Astrocyte of the spinal cord (primary cell): ENCODE measurements at regions not wholly inside any gene's neighbourhood (a gene's known extent, or its start where the extent isn't known, plus 50 kb on each side); places are given as distances from the start of the nearest gene placed in this dataset.

Experiments used
- DNase-seq: peaks from one replicate; pipeline ENCODE4 v3.0.0; 2011; ENCODE audit warnings: low read depth, low spot score
- H3K4me3 ChIP-seq: 2 replicates; pipeline ENCODE4 v1.5.1; 2011; ENCODE audit warnings: low read depth, mild to moderate bottlenecking, low read length, moderate library complexity
- in situ Hi-C: cut with HindIII; loops from 2 replicates; pipeline ENCODE4 v1.10.0; 2017; ENCODE audit warnings: low sequenced_read_pairs
- TF ChIP-seq, protein P1 (sequence below): IDR thresholded peaks from 2 replicates; pipeline ENCODE4 v1.5.1; 2012; ENCODE audit warnings: low read depth, mild to moderate bottlenecking, low read length, inconsistent platforms

DNA sequence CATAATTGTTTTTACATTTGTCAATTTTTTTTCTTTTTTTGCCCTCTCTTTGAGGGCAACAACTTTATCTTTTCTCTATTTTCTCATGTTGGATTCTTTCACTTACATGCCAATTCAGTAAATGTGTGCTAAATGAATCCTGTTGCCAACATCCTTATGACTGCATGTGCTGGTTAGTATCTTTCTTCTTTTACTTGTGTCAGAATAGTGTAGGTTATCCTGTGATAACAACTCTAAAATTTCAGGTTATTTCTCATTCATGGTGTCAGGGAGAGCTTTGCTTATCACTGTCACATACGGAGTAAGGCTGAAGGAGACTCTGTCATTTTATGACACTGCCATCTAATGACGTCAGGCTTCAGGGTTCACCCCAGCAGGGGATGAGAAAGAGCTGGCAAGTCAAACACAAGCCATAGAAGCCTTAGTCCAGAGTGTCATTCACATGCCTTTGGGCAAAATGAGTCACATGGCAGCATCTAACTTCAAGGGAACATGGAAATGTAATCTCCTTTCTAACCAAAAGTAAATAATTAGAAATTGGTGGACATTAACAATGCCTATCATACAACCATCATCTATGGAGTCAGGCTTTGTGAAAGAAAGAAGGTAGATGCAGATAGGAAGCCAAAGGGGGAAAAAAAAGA lies 242.5 kb upstream of the ATP2B1 start:
- TF ChIP-seq, protein P1, sequence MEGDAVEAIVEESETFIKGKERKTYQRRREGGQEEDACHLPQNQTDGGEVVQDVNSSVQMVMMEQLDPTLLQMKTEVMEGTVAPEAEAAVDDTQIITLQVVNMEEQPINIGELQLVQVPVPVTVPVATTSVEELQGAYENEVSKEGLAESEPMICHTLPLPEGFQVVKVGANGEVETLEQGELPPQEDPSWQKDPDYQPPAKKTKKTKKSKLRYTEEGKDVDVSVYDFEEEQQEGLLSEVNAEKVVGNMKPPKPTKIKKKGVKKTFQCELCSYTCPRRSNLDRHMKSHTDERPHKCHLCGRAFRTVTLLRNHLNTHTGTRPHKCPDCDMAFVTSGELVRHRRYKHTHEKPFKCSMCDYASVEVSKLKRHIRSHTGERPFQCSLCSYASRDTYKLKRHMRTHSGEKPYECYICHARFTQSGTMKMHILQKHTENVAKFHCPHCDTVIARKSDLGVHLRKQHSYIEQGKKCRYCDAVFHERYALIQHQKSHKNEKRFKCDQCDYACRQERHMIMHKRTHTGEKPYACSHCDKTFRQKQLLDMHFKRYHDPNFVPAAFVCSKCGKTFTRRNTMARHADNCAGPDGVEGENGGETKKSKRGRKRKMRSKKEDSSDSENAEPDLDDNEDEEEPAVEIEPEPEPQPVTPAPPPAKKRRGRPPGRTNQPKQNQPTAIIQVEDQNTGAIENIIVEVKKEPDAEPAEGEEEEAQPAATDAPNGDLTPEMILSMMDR = no peak
- DNase-seq = peak; percentile 60
- H3K4me3 ChIP-seq = no peak overlapping the region
- in situ Hi-C loops = no loop called here

DNA sequence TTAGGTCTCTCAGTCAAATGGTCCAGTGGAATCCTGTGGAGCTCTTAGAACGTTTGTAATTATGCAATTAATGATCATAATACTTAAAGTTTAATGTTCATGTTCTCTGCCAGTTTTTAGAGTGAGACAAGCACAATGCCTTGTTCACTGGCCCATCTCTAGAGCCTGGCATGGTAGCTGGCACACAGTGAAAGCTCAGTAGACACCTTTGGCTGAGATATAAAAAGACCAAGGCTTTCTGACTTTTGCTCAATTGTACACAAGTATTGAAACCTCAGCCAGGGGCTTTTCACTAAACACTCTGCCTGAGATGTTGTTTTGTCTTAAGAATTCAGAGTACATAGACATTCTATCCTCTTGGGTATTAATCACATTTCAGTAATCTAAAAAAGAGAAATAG lies 241.8 kb upstream of the ATP2B1 start:
- H3K4me3 ChIP-seq = no peak overlapping the region
- DNase-seq = no peak
- in situ Hi-C loops = no loop called here
- TF ChIP-seq, protein P1 = no peak

DNA sequence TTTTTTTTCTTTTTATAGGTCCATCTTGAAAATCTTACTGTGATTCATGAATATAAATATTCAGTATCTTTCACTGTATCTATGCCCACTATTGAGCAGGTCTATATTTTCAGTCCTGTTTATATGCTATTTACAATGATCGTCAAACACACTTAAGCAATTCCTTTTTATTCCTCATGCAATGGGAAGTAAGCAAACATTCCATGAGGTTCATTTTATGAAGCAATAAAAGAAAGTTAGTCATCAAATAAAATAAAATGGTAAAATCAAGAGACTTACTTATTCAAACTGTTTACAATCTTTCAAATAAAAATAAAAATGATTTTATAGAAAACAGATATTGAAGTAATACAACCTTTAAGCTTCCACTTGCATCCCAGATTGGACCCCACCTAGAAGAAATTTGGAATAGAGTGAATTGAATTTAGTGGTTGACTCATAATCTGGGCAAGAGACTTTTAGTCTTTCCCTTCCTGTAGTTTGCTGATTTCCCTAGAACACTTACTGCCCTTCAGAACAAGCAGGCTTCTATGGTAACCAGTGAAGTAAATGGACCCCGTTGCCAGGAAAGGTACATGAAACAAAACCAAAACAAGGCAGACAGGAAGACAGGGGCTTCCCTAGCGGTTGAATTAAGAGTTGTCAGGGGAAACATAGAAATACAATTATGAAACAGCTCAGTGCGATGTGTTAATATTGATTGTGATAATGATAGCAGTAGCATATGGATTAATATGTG lies 241.0 kb upstream of the ATP2B1 start:
- no peak overlapping the region for H3K4me3 ChIP-seq
- TF ChIP-seq, protein P1 = peak; percentile 29
- in situ Hi-C loops = no loop called here
- peak; percentile 92 for DNase-seq

DNA sequence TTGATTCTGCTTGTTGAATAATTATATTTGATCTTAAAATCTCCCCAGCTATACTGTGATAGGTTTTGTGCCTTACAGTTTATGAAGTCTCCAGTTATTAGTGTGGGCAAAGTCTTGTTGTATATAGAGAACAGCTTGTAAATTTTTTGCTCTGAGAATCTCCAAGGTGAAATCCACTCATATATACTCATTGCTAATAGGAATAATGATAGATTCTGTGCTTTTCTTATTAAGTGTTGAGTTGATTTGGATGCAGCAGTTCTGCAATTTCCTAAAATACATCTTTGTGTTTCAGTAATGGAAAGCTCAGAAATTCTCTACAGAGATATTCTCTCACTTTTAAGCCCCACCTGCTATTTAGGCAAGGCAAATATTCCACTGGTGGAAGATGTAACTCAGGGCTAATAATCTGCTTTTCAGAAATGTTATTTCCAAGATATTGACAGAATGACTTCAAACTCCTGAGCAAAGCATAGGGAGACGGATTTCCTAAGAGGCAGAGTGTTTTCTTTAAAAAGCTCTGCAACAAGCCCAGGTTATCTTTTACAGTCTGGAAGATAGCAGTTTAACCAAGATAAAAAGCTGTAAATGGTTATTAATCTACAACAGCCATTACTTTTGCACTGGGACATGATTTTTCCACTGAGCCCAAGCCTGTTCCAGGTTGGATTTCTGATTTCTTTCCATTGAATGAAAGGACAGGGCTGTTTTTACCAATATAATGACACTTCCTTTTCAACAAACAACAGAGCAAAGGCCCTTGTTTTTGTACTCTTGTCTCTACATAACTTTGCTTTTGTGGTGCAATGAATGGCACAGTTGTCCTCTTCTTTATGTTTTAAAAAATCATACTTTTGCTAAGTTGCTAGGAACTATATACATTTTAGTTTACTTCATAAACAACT lies 239.9 kb upstream of the ATP2B1 start:
- DNase-seq = no peak
- H3K4me3 ChIP-seq = no peak overlapping the region
- TF ChIP-seq, protein P1 = no peak
- in situ Hi-C loops = no loop called here

DNA sequence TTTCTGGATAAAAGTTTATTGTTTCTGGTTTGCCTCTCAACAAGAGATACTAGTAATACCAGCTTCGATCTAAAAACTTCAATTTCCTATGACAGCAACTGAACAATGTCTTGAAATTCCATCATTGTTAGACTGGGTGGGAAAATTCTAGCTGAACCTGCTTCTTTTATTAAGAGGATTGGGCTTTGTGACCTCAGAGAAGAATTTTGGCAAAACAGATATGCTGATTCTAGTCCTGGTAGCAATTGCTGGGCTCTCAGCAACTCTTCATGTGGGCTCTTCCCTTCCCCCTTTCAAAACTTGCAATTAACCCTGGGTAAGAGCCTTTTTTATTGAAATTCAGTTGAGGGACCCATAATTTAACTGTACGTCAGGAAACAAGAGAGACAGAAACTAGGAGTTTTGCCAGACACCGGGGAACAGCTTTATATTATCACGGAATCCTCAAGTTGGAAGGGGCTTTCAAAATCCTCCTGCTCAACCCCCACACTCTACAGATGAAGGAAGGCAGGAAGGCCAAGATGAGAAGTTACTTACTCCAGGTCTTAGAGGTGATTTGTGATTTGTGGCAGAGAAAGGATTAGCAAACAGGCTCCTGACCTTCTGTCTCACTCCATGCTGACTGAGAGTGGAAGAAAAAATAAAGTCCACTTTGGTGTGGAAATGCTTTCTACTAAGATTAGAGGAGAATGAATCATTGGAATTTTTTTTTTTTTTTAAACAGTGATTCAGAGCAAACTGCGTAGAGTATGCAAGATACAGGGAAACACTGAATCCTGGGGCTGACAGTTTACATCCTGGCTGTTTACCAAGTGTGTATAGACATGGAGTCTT lies 239.0 kb upstream of the ATP2B1 start:
- TF ChIP-seq, protein P1 = no peak
- in situ Hi-C loops = no loop called here
- DNase-seq = peak; percentile 92
- H3K4me3 ChIP-seq = no peak overlapping the region

DNA sequence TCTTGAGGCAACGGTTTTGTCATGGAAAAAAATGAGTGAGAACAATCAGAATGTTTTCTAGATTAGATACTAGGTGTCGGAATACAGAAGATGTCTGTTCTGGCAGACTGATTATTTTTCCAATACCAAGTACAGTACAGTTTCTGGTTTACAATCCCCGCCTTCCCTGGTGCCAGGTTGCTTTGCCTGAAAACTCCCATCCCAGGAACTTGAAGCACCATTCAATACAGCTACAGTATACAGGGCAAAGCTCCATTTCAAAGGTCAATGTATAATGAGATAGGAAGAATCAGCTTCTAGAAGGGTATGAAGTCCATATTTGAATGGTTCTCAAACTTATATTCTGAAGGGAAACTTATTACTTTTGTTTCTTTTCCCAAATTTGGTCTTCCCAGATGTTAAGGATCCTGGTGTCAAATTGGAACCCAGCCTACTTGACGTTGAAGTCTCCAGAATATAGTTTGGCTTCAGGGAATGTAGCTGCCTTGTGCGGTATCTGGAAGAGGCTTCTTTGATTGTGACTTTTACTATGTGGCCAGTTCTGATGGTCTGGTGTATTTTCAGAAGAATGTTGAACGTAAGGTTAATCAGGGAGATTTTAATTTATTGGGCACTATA lies 238.0 kb upstream of the ATP2B1 start:
- TF ChIP-seq, protein P1 = no peak
- in situ Hi-C loops = no loop called here
- H3K4me3 ChIP-seq = no peak overlapping the region
- no peak for DNase-seq
